SK-N-SH (cell line): ENCODE measurements at regions not wholly inside any gene's neighbourhood (a gene's known extent, or its start where the extent isn't known, plus 50 kb on each side); places are given as distances from the start of the nearest gene placed in this dataset.
A peak's percentile ranks its signal among the peaks of the same experiment; 100 is the strongest.

Experiments
- CTCF ChIA-PET: fragments of 300-600, 350-600 bp; formaldehyde crosslinking; extraction: SDS; loops from one replicate; lab custom pipeline; 2021; lab: Yijun Ruan, JAX
- POLR2A ChIA-PET: fragments of 350-600 bp; sonication (Branson Sonifier 250); formaldehyde crosslinking; extraction: SDS; loops from one replicate; lab custom pipeline; 2020; ENCODE audit warnings: antibody characterized with exemption, inconsistent platforms; lab: Yijun Ruan, JAX
- DNase-seq: peaks from one replicate; pipeline ENCODE4 v3.0.0; 2012
- H2AFZ ChIP-seq: fragments of 200-600 bp; sonication (generic); 2 replicates; pipeline ENCODE4 v1.8.1; 2016; ENCODE audit warnings: antibody characterized with exemption, mild to moderate bottlenecking, low read depth
- H3F3A ChIP-seq: fragments of 200-600 bp; sonication (generic); replicated peaks from 2 replicates; pipeline ENCODE3; 2016; ENCODE audit warnings: antibody characterized with exemption, mild to moderate bottlenecking; ENCODE audit not compliant: insufficient read depth
- H3K27ac ChIP-seq, 2 experiments: fragments of 200-500 bp in 1 of 2; fragments of 200-600 bp in 1 of 2; sonication (Bioruptor generic) in 1 of 2; sonication (generic), shearing (Covaris generic) in 1 of 2; 2 replicates each; pipeline versions ENCODE4 v1.5.1 to v1.6.1; 2014 to 2016; ENCODE audit warnings: low read depth in 2 of 2, inconsistent platforms in 1 of 2, low read length in 1 of 2, mild to moderate bottlenecking in 1 of 2, mixed read lengths in 1 of 2
- H3K27me3 ChIP-seq: fragments of 200-600 bp; sonication (generic), shearing (Covaris generic); 2 replicates; pipeline ENCODE4 v1.6.1; 2016; ENCODE audit warnings: mixed run types; ENCODE audit not compliant: insufficient read depth
- H3K36me3 ChIP-seq, 2 experiments: fragments of 200-500 bp in 1 of 2; fragments of 200-600 bp in 1 of 2; sonication (Bioruptor generic) in 1 of 2; sonication (generic) in 1 of 2; replicated peaks in 1 of 2; 2 replicates each; pipeline versions ENCODE3 to v1.5.1; 2014 to 2016; ENCODE audit warnings: low read length in 1 of 2, mild to moderate bottlenecking in 1 of 2; ENCODE audit not compliant: insufficient read depth in 2 of 2, control insufficient read depth in 1 of 2
- H3K4me1 ChIP-seq, 2 experiments: fragments of 200-500 bp in 1 of 2; fragments of 200-600 bp in 1 of 2; sonication (Bioruptor generic) in 1 of 2; sonication (generic), shearing (Covaris generic) in 1 of 2; 2 replicates each; pipeline versions ENCODE4 v1.5.1 to v1.6.1; 2014 to 2016; ENCODE audit warnings: low read depth in 1 of 2, low read length in 1 of 2, mixed run types in 1 of 2; ENCODE audit not compliant: insufficient read depth in 2 of 2, control insufficient read depth in 1 of 2
- H3K4me2 ChIP-seq: fragments of 200-600 bp; sonication (generic), shearing (Covaris generic); 2 replicates; pipeline ENCODE4 v1.6.1; 2017; ENCODE audit warnings: mixed run types
- H3K4me3 ChIP-seq, 2 experiments: fragments of 200-500 bp in 1 of 2; fragments of 200-600 bp in 1 of 2; sonication (Bioruptor generic) in 1 of 2; sonication (generic), shearing (Covaris generic) in 1 of 2; 2 replicates each; pipeline versions ENCODE4 v1.5.1 to v1.8.1; 2014 to 2016; ENCODE audit warnings: low read depth in 2 of 2, inconsistent platforms in 1 of 2, low read length in 1 of 2, mild to moderate bottlenecking in 1 of 2, mixed read lengths in 1 of 2, moderate library complexity in 1 of 2
- H3K79me2 ChIP-seq: fragments of 200-600 bp; sonication (generic); 2 replicates; pipeline ENCODE4 v1.8.1; 2017; ENCODE audit warnings: mild to moderate bottlenecking; ENCODE audit not compliant: insufficient read depth
- H3K9ac ChIP-seq: fragments of 200-600 bp; sonication (generic); 2 replicates; pipeline ENCODE4 v1.6.1; 2017; ENCODE audit warnings: mixed run types
- H3K9me2 ChIP-seq: fragments of 200-600 bp; sonication (generic); 2 replicates; pipeline ENCODE4 v1.6.1; 2017; ENCODE audit warnings: mixed run types
- H3K9me3 ChIP-seq: fragments of 200-600 bp; sonication (generic); 2 replicates; pipeline ENCODE4 v1.6.1; 2017; ENCODE audit warnings: mixed run types, mild to moderate bottlenecking, moderate library complexity
- H4K20me1 ChIP-seq: fragments of 200-600 bp; sonication (generic); 2 replicates; pipeline ENCODE4 v1.6.1; 2017; ENCODE audit warnings: mild to moderate bottlenecking, mixed run types; ENCODE audit not compliant: insufficient read depth
- ELF1 ChIP-seq: IDR thresholded peaks from 2 replicates; pipeline ENCODE4 v1.4.0; 2012
- EP300 ChIP-seq, 2 experiments: IDR thresholded peaks; 2 replicates each; pipeline versions ENCODE4 v1.4.0 to v1.6.1; 2012; ENCODE audit warnings: borderline replicate concordance in 1 of 2, low read depth in 1 of 2, low read length in 1 of 2
- FOXM1 ChIP-seq: IDR thresholded peaks from 2 replicates; pipeline ENCODE4 v1.4.0; 2012; ENCODE audit warnings: low read depth, mild to moderate bottlenecking
- GATA2 ChIP-seq: sonication (generic); formaldehyde crosslinking; IDR thresholded peaks from 2 replicates; pipeline ENCODE4 v1.5.0; 2020; ENCODE audit warnings: mild to moderate bottlenecking, missing genetic modification reagents
- IRF3 ChIP-seq: fragments of 150-350 bp; IDR thresholded peaks from 2 replicates; pipeline ENCODE4 v1.6.1; 2016; ENCODE audit warnings: mild to moderate bottlenecking, low read depth, low read length
- JUND ChIP-seq: IDR thresholded peaks from 2 replicates; pipeline ENCODE4 v1.4.0; 2012
- MAX ChIP-seq: IDR thresholded peaks from 2 replicates; pipeline ENCODE4 v1.4.0; 2012; ENCODE audit warnings: low read depth
- NFIC ChIP-seq: IDR thresholded peaks from 2 replicates; pipeline ENCODE4 v1.4.0; 2012; ENCODE audit warnings: borderline replicate concordance
- RAD21 ChIP-seq: IDR thresholded peaks from 2 replicates; pipeline ENCODE4 v1.6.1; 2012; ENCODE audit warnings: mild to moderate bottlenecking, low read length
- RCOR1 ChIP-seq: fragments of 150-350 bp; IDR thresholded peaks from 2 replicates; pipeline ENCODE4 v1.6.1; 2017; ENCODE audit warnings: antibody characterized with exemption, low read length
- REST ChIP-seq: IDR thresholded peaks from 2 replicates; pipeline ENCODE4 v1.6.1; 2012; ENCODE audit warnings: mild to moderate bottlenecking, low read depth, low read length, moderate library complexity
- SMC3 ChIP-seq: IDR thresholded peaks from 2 replicates; pipeline ENCODE4 v1.6.1; 2012; ENCODE audit warnings: low read depth, low read length, improper control_type of control experiment
- TAF1 ChIP-seq: IDR thresholded peaks from 2 replicates; pipeline ENCODE4 v1.6.1; 2012; ENCODE audit warnings: low read depth, mild to moderate bottlenecking, low read length, moderate library complexity, borderline replicate concordance
- USF1 ChIP-seq: IDR thresholded peaks from 2 replicates; pipeline ENCODE4 v1.4.0; 2012; ENCODE audit warnings: low read depth, borderline replicate concordance
- YY1 ChIP-seq: IDR thresholded peaks from 2 replicates; pipeline ENCODE4 v1.4.0; 2012; ENCODE audit warnings: low read depth, mild to moderate bottlenecking
- ZBTB33 ChIP-seq: IDR thresholded peaks from 2 replicates; pipeline ENCODE4 v1.4.0; 2012; ENCODE audit warnings: low read depth, borderline replicate concordance
- WGBS: methylation state at CpG from one replicate; pipeline ENCODE4 v1.1.6; 2017; ENCODE audit warnings: low lambda C conversion rate; 5-methylcytosine and 5-hydroxymethylcytosine counted together

GRCh38 chr1:29415156-29415830, 179.0 kb downstream of the PTPRU start:
- Histone ChIP-seq H3K9ac (no peak overlapping the region), H3K27me3 (no peaks in the 10 kb centered on the region), H3K9me3 (no peaks in the 10 kb centered on the region), H3K4me3 (no peak overlapping the region), H3K27ac (no peak overlapping the region), H3K9me2 (no peaks in the 10 kb centered on the region), H3K79me2 (no peaks in the 10 kb centered on the region), H4K20me1 (no peaks in the 10 kb centered on the region), H3F3A (no peaks in the 10 kb centered on the region), H3K4me1 (peaks cover 0 to 32% of the 10 kb centered on the region in 2 experiments; a peak in 1 of 4 replicates), H3K36me3 (no peaks in the 10 kb centered on the region), H2AFZ (no peak overlapping the region), H3K4me2 (no peak overlapping the region)
- WGBS = 36% methylated on average over 5 of the region's 9 CpGs
- TF ChIP-seq SMC3 = peak; percentile 34; the same call in 1 of the 2 replicates
- TF ChIP-seq IRF3 = no peak
- TF ChIP-seq RAD21 = peak; percentile 66
- TF ChIP-seq RCOR1 = no peak
- TF ChIP-seq TAF1 = no peak
- TF ChIP-seq ZBTB33 = no peak
- no peak for TF ChIP-seq GATA2 (CRISPR knock-in tag)
- TF ChIP-seq FOXM1 = no peak
- POLR2A ChIA-PET = no interaction called here
- DNase-seq = peak; percentile 61
- CTCF ChIA-PET = interaction anchor here (0.6 to 2.2 kb wide), 14 partner anchors 9 to 288 kb away, joined by 3 to 9 read pairs (median 4); no protein-coding TSS in a partner anchor

- H3K4me3 ChIP-seq = no peak overlapping the region
- no peak overlapping the region for H2AFZ ChIP-seq
- H3K4me1 ChIP-seq = peaks cover 0 to 32% of the 10 kb centered on the region in 2 experiments; a peak in 1 of 4 replicates
- 31% methylated on average over 4 of the region's 4 CpGs for WGBS
- CTCF ChIA-PET = interaction anchor here (1.4 kb wide), 1 partner anchor 17 kb away, joined by 5 read pairs; no protein-coding TSS in a partner anchor
- no peaks in the 10 kb centered on the region for H3K27me3 ChIP-seq
- H3K79me2 ChIP-seq = no peaks in the 10 kb centered on the region
- no peak overlapping the region for H3K27ac ChIP-seq
- H3K9ac ChIP-seq = no peak overlapping the region
- DNase-seq = no peak
- H3K4me2 ChIP-seq = no peak overlapping the region
- H3K9me3 ChIP-seq = no peaks in the 10 kb centered on the region
- POLR2A ChIA-PET = no interaction called here
- H3K9me2 ChIP-seq = no peaks in the 10 kb centered on the region
- H4K20me1 ChIP-seq = no peaks in the 10 kb centered on the region
- no peaks in the 10 kb centered on the region for H3K36me3 ChIP-seq
- no peaks in the 10 kb centered on the region for H3F3A ChIP-seq
- TF ChIP-seq ELF1 (no peak), IRF3 (no peak), GATA2 (CRISPR knock-in tag) (no peak), MAX (no peak), EP300 (IDR thresholded peaks at IDR 0.05; ENCODE audit: borderline replicate concordance in 1 of 2, low read depth in 1 of 2, low read length in 1 of 2) (no peak), JUND (no peak), REST (no peak), YY1 (no peak), USF1 (no peak), NFIC (no peak)
Observed at GRCh38 chr1:29414086-29414485, 177.8 kb downstream of the PTPRU start.
